ENCODE measurements at regions not wholly inside any gene's neighbourhood (a gene's known extent, or its start where the extent isn't known, plus 50 kb on each side); places are given as distances from the start of the nearest gene placed in this dataset.
A peak's percentile ranks its signal among the peaks of the same experiment; 100 is the strongest.

DNA sequence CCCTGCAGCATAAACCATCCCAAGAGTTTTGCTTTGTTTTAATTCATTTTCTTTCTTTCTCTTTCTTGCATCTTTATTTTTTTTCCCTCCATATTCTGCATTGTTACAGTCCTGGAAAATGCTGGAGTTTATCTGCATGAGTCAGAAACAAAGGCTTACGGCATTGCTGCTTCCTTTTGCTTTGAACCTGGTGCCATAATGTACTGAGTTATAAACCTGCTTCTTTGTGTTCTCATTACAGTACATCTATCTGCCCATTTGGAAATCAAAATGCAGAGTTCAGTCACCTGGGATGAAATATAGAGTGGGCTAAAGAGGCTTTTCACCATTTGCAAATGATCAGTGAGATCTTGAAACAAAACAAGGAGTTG, 1009.2 kb upstream of the FANCL start:
- TF ChIP-seq, protein P1, sequence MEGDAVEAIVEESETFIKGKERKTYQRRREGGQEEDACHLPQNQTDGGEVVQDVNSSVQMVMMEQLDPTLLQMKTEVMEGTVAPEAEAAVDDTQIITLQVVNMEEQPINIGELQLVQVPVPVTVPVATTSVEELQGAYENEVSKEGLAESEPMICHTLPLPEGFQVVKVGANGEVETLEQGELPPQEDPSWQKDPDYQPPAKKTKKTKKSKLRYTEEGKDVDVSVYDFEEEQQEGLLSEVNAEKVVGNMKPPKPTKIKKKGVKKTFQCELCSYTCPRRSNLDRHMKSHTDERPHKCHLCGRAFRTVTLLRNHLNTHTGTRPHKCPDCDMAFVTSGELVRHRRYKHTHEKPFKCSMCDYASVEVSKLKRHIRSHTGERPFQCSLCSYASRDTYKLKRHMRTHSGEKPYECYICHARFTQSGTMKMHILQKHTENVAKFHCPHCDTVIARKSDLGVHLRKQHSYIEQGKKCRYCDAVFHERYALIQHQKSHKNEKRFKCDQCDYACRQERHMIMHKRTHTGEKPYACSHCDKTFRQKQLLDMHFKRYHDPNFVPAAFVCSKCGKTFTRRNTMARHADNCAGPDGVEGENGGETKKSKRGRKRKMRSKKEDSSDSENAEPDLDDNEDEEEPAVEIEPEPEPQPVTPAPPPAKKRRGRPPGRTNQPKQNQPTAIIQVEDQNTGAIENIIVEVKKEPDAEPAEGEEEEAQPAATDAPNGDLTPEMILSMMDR (IDR thresholded peaks at IDR 0.05; ENCODE audit: insufficient read depth, low read length) = no peak
- no peak overlapping the region for H3K4me3 ChIP-seq (ENCODE audit: low read depth, low read length)
- no peak for DNase-seq (ENCODE audit: low read depth)

DNA sequence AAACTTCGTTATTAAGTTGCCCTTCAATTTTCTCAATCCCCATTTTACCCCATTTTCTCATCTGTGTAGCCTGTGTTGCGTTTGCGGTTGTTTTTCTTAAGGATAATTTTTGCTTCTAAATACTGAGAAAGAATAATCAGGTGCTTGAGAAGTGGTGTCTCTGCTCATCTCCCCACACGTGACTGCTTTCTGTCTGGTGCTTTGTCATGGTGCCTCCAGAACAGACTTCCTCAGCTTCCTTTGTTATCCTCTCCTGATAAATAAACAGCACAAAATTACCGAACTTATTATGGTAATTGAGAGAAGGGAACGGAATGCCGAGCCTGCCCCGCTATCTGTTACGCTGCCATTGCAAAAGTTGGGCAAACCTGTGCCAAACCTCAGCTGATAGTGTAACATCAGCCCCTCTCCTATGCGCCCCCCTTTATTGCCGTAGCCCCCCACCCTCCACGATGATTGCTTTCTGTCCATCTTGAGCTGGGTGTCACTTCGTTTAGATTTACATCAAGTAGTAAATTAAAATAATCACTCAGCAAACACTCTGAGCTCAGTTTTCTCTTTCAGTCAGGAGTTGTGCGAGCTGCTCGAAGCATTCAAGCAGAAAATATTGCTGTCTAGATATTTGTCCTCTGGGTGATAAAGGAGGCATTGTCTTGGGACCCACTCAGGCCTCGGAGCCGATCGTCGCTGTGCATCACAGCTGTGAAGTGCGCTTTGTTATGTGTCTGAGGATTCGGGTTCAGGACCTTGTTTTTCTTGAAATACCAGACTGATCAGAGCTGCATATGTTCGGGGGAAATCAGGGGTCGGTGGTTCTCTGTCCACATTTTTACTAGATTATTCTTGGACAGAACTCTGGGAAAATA, 1008.5 kb upstream of the FANCL start:
- no peak overlapping the region for H3K4me3 ChIP-seq (ENCODE audit: low read depth, low read length)
- TF ChIP-seq, protein P1 (IDR thresholded peaks at IDR 0.05; ENCODE audit: insufficient read depth, low read length) = no peak

DNA sequence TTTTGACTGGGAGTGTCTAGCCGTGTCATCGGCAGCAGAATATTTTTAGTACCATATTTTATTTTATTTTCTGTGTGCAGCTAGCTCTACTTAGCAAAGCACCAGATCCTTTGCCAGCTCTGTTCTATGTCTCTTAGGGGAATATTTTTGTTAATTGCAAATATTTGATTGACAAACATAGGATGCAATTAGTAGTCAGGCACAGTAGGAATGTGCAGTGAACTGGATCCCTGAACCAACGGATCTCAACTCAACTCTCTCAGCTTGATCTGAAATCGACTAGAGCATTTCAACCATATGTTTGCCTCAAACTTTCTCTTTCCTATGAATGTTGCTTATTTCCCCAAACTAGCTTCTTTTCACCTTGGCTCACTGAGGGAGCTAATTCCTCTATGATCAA, 998.0 kb upstream of the FANCL start:
- DNase-seq (ENCODE audit: low read depth) = no peak
- TF ChIP-seq, protein P1 (IDR thresholded peaks at IDR 0.05; ENCODE audit: insufficient read depth, low read length) = no peak
- H3K4me3 ChIP-seq (ENCODE audit: low read depth, low read length) = no peak overlapping the region

More for the DNA sequence above, 1008.5 kb upstream of the FANCL start:
- DNase-seq (ENCODE audit: low read depth) = no peak

DNA sequence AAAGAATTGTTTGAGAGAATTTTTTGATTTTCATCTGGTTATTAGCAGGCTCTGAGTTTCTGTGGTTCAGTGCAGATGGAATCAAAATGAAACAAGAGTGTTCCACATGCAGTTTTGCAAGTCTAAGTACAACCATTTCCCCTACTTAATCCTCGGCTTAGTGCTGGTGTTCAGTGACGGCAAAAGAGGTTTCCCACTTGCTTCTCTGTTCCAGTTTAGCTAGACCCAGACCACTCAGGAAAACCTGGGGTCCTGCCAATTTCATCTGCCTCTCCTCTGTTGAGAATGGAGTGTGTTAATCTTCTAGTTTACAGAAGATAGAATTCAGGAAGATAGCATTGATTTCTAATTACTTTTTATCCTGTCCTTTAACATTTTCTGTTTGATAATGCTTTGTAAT, 996.2 kb upstream of the FANCL start:
- TF ChIP-seq, protein P1 (IDR thresholded peaks at IDR 0.05; ENCODE audit: insufficient read depth, low read length) = no peak
- H3K4me3 ChIP-seq (ENCODE audit: low read depth, low read length) = no peak overlapping the region
- no peak for DNase-seq (ENCODE audit: low read depth)

DNA sequence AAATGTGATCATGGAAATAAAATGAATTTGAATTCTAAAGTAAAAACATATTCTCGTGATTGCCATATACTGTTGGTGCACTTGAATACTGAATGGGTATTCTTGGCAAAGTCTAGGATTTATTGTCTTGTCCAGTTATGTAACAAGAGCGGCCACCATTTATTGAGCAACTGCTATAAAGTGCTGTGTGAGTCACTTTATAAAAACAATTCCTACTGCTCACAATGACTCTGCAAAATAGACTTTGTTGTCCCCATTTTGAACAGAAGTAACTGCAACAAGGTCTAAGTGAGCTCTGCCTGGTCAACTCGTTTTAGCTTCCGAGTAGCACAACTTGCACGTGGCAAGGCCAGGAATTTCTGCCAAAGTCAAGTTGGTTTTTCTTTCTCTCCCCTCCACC, 995.6 kb upstream of the FANCL start:
- TF ChIP-seq, protein P1 (IDR thresholded peaks at IDR 0.05; ENCODE audit: insufficient read depth, low read length) = no peak
- peak; percentile 0 for DNase-seq (ENCODE audit: low read depth)
- no peak overlapping the region for H3K4me3 ChIP-seq (ENCODE audit: low read depth, low read length)

DNA sequence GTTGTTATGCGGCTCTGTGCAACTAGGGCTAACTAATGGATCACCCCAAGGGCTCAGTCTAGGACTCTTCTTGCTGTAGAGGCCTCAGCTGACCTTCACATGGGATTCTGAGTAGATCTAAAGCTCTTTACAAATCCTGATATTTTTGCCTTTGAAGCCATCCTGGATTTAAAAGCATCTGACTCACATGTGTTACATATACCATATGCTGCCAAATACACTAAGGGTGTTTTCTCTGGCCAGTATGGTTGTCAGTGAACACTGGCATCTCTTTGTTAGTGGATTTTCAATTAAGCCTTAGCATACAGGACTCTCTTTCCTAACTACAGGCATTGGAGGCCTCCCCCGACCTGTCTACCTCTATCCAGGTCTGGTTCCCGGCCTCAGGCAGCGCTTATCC, 992.8 kb upstream of the FANCL start:
- DNase-seq (ENCODE audit: low read depth) = no peak
- TF ChIP-seq, protein P1 (IDR thresholded peaks at IDR 0.05; ENCODE audit: insufficient read depth, low read length) = no peak
- no peak overlapping the region for H3K4me3 ChIP-seq (ENCODE audit: low read depth, low read length)

Measured in fibroblast of the aortic adventitia (primary cell).